Ascending aorta (tissue), 2 donors: ENCODE measurements at regions not wholly inside any gene's neighbourhood (a gene's known extent, or its start where the extent isn't known, plus 50 kb on each side); places are given as distances from the start of the nearest gene placed in this dataset.

Experiments used
- DNase-seq, 2 donors: peaks; one replicate each; pipeline ENCODE4 v3.0.0-alpha.2; 2019; ENCODE audit warnings: low spot score in 2 of 2
- H3K27ac ChIP-seq, 2 donors: fragments of 200-600 bp; sonication (generic); one replicate each; pipeline ENCODE4 v1.5.1; 2016 to 2017; ENCODE audit warnings: mild to moderate bottlenecking in 1 of 2
- H3K27me3 ChIP-seq: fragments of 200-600 bp; sonication (generic); one replicate; pipeline ENCODE4 v1.5.1; 2017
- H3K36me3 ChIP-seq, 2 donors: fragments of 200-600 bp; sonication (generic); one replicate each; pipeline ENCODE4 v1.5.1; 2016
- H3K4me1 ChIP-seq, 2 donors: fragments of 200-600 bp; sonication (generic); one replicate each; pipeline ENCODE4 v1.5.1; 2016 to 2017; ENCODE audit warnings: mild to moderate bottlenecking in 1 of 2
- H3K4me3 ChIP-seq, 2 donors: fragments of 200-600 bp; sonication (generic); one replicate each; pipeline ENCODE4 v1.5.1; 2016 to 2017; ENCODE audit warnings: mild to moderate bottlenecking in 1 of 2
- H3K9me3 ChIP-seq, 2 donors: fragments of 200-600 bp; sonication (generic); one replicate each; pipeline ENCODE4 v1.5.1; 2016
- intact Hi-C: fragments of 100-400 bp; cut with DNase I; formaldehyde crosslinking; loops from one replicate; pipeline ENCODE4 v1.15.1; 2023
- TF ChIP-seq, protein P1 (sequence below), 3 experiments: fragments of 200-600 bp in 2 of 3; fragments of 450-650 bp in 1 of 3; sonication (generic) in 2 of 3; IDR thresholded peaks; one replicate each; pipeline ENCODE4 v1.5.1; 2016 to 2019; ENCODE audit warnings: antibody characterized with exemption in 3 of 3, mild to moderate bottlenecking in 1 of 3, moderate library complexity in 1 of 3

DNA sequence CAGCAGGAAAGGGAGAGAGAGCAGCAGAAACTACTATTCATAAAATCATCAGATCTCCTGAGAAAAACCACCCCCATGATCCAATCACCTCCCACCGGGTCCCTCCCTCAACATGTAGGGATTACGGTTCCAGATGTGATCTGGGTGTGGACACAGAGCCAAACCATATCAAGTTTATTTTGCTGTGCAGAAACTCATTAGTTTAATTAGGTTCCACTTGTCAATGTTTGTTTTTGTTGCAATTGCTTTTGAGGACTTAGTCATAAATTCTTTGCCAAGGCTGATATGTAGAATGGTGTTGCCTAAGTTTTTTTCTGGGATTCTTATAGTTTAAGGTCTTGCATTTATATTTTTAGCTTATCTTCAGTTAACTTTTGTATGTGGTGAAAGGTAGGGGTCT lies 422.0 kb upstream of the HS3ST5 start:
- no peaks in the 10 kb centered on the region for H3K36me3 ChIP-seq
- no peak for DNase-seq
- H3K27me3 ChIP-seq: no peaks in the 10 kb centered on the region
- TF ChIP-seq, protein P1, sequence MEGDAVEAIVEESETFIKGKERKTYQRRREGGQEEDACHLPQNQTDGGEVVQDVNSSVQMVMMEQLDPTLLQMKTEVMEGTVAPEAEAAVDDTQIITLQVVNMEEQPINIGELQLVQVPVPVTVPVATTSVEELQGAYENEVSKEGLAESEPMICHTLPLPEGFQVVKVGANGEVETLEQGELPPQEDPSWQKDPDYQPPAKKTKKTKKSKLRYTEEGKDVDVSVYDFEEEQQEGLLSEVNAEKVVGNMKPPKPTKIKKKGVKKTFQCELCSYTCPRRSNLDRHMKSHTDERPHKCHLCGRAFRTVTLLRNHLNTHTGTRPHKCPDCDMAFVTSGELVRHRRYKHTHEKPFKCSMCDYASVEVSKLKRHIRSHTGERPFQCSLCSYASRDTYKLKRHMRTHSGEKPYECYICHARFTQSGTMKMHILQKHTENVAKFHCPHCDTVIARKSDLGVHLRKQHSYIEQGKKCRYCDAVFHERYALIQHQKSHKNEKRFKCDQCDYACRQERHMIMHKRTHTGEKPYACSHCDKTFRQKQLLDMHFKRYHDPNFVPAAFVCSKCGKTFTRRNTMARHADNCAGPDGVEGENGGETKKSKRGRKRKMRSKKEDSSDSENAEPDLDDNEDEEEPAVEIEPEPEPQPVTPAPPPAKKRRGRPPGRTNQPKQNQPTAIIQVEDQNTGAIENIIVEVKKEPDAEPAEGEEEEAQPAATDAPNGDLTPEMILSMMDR (IDR thresholded peaks at IDR 0.05): no peak
- intact Hi-C loops: no loop called here
- no peak overlapping the region for H3K27ac ChIP-seq
- no peak overlapping the region for H3K4me3 ChIP-seq
- H3K4me1 ChIP-seq: no peaks in the 10 kb centered on the region
- H3K9me3 ChIP-seq: no peaks in the 10 kb centered on the region

DNA sequence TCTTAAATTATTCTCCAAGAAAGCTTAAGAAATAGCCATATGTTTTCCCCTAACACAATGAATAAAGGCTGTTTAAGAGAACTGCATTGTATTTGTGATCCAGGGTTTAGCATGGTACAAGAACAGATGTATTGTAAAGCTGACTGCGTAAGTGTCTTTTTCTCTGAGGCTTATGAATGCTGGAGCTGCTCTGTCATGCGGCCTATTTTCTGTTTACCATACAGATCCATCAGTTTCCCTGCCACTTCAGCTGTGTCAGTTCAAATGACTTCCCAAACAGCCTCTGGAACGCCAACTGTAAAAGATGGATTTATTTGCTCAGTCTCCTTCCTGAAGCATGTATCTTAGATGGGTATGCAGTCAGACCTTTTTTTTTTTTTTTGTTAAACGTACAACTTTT lies 419.3 kb upstream of the HS3ST5 start:
- no peak overlapping the region for H3K4me3 ChIP-seq
- H3K27ac ChIP-seq: no peak overlapping the region
- intact Hi-C loops: no loop called here
- H3K27me3 ChIP-seq: no peaks in the 10 kb centered on the region
- TF ChIP-seq, protein P1 (IDR thresholded peaks at IDR 0.05): no peak
- no peaks in the 10 kb centered on the region for H3K9me3 ChIP-seq
- DNase-seq: no peak
- H3K4me1 ChIP-seq: no peaks in the 10 kb centered on the region
- H3K36me3 ChIP-seq: no peaks in the 10 kb centered on the region

DNA sequence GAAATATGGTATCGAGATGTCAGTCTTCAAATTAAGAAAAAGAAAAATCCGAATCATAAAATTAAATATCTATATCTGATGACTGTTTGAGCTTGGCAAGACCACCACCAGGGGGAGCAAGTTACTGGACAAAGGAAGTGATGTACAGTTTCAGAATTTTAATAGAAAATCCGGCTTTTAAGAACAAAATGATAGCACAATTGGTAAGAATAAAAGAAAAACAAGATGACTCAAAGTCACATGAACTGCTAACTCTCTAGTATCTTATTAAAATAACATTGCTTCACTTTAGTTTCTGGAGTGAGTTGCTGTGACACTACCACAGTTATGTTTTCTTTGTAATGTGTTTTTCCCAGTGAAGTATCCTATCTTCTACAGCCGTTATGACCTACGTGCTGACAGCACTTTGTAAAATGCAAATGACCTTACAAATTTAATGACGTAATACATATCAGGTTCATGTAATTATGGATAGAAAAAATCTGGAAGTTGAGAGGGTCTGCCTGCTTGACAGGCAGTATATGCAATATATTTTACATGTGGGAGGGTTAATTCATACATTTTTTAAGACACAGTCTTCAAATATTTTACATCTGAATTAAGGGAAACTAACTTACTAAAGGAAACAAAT lies 405.3 kb upstream of the HS3ST5 start:
- Histone ChIP-seq H3K9me3 (no peaks in the 10 kb centered on the region), H3K27me3 (no peaks in the 10 kb centered on the region), H3K4me3 (no peak overlapping the region), H3K27ac (no peak overlapping the region), H3K36me3 (no peaks in the 10 kb centered on the region), H3K4me1 (no peaks in the 10 kb centered on the region)
- no peak for DNase-seq
- intact Hi-C loops: loop anchor here (10.0 kb wide), 1 partner anchor 1147 kb away; no protein-coding TSS in a partner anchor
- TF ChIP-seq, protein P1 (IDR thresholded peaks at IDR 0.05): peak in 2 of 3 experiments; percentile 50 to 56

DNA sequence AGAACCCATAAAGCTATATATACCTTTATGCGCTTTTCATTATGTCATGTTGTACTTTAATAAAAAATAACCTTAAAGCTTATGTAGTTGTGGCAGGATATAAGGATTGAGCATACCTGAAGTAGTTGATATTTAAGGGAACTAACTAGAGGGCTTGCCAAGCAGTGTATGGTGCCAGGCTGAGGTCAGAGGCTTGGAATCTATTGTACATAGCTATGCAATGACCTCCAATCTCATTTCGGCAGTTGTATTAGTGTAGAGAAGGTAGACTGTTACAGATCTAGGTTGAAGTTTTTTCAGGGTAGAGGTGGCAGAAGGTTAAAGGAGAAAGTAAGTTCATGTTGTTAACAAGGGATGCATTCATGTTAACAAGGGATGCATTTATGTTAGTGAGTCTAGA lies 397.7 kb upstream of the HS3ST5 start:
- H3K4me3 ChIP-seq: no peak overlapping the region
- TF ChIP-seq, protein P1 (IDR thresholded peaks at IDR 0.05): no peak
- no peaks in the 10 kb centered on the region for H3K27me3 ChIP-seq
- intact Hi-C loops: loop anchor here (10.0 kb wide), 1 partner anchor 1154 kb away; no protein-coding TSS in a partner anchor
- H3K9me3 ChIP-seq: no peaks in the 10 kb centered on the region
- H3K36me3 ChIP-seq: no peaks in the 10 kb centered on the region
- H3K4me1 ChIP-seq: no peaks in the 10 kb centered on the region
- no peak overlapping the region for H3K27ac ChIP-seq
- DNase-seq: no peak

DNA sequence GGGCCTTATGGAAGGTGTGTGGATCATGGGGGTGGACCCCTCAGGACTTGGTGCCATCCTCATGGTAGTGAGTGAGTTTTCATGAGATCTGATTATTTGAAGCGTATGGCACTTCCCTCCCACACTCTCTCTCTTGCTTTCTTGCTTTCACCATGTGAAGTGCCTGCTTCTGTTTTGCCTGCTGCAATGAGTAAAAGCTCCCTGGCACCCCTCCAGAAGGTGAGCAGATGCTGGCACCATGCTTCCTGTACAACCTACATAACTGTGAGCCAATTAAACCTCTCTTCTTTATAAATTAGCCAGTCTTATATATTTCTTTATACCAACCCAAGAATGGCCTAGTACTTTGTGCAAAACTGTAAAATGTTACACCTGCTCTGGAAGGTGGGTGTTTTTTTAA lies 396.8 kb upstream of the HS3ST5 start:
- intact Hi-C loops: loop anchor here (10.0 kb wide), 1 partner anchor 1155 kb away; no protein-coding TSS in a partner anchor
- TF ChIP-seq, protein P1 (IDR thresholded peaks at IDR 0.05): no peak
- no peak for DNase-seq
- Histone ChIP-seq H3K36me3 (no peaks in the 10 kb centered on the region), H3K27me3 (no peaks in the 10 kb centered on the region), H3K4me1 (no peaks in the 10 kb centered on the region), H3K27ac (no peak overlapping the region), H3K4me3 (no peak overlapping the region), H3K9me3 (no peaks in the 10 kb centered on the region)
